ENCODE measurements at regions not wholly inside any gene's neighbourhood (a gene's known extent, or its start where the extent isn't known, plus 50 kb on each side); places are given as distances from the start of the nearest gene placed in this dataset.

GRCh38 chr2:217510771-217511291 lies 492.0 kb downstream of the TNS1 start:
- Mint-ChIP-seq H3K4me3 (peak overlapping the region; percentile 37; the same call in 1 of the 2 replicates), H3K4me1 (ENCODE audit: low read depth) (peaks cover 44% of the 10 kb centered on the region), H3K36me3 (ENCODE audit: low read depth) (no peaks in the 10 kb centered on the region), H3K27ac (peak overlapping the region; percentile 80), H3K9me3 (no peaks in the 10 kb centered on the region), H3K27me3 (ENCODE audit: insufficient read depth) (no peaks in the 10 kb centered on the region)
- peak; percentile 84 for DNase-seq
- peak; percentile 85 for TF ChIP-seq CTCF (IDR thresholded peaks at IDR 0.05)

- no peak overlapping the region for H3K4me3 Mint-ChIP-seq
- no peaks in the 10 kb centered on the region for H3K27me3 Mint-ChIP-seq (ENCODE audit: insufficient read depth)
- H3K4me1 Mint-ChIP-seq (ENCODE audit: low read depth), result peaks cover 13% of the 10 kb centered on the region
- no peak for TF ChIP-seq CTCF (IDR thresholded peaks at IDR 0.05)
- no peak overlapping the region for H3K27ac Mint-ChIP-seq
- H3K9me3 Mint-ChIP-seq, result no peaks in the 10 kb centered on the region
- no peak for DNase-seq
- no peaks in the 10 kb centered on the region for H3K36me3 Mint-ChIP-seq (ENCODE audit: low read depth)
These were observed 497.5 kb downstream of the TNS1 start for GRCh38 chr2:217505303-217505702.

- H3K36me3 Mint-ChIP-seq (ENCODE audit: low read depth), result no peaks in the 10 kb centered on the region
- H3K4me3 Mint-ChIP-seq, result no peak overlapping the region
- no peaks in the 10 kb centered on the region for H3K4me1 Mint-ChIP-seq (ENCODE audit: low read depth)
- no peaks in the 10 kb centered on the region for H3K9me3 Mint-ChIP-seq
- DNase-seq, result no peak
- no peak for TF ChIP-seq CTCF (IDR thresholded peaks at IDR 0.05)
- H3K27ac Mint-ChIP-seq, result no peak overlapping the region
- no peaks in the 10 kb centered on the region for H3K27me3 Mint-ChIP-seq (ENCODE audit: insufficient read depth)
These were observed 500.9 kb downstream of the TNS1 start for GRCh38 chr2:217501887-217502286.

- no peak for TF ChIP-seq CTCF (IDR thresholded peaks at IDR 0.05)
- no peak for DNase-seq
- no peak overlapping the region for H3K27ac Mint-ChIP-seq
- no peaks in the 10 kb centered on the region; the same call in 1 of the 2 replicates for H3K36me3 Mint-ChIP-seq (ENCODE audit: low read depth)
- H3K9me3 Mint-ChIP-seq, result 0 out of 2 replicates have a peak, but pooled peaks cover 6% of the 10 kb centered on the region
- no peaks in the 10 kb centered on the region for H3K4me1 Mint-ChIP-seq (ENCODE audit: low read depth)
- 0 out of 2 replicates have a peak, but pooled peaks cover 1% of the 10 kb centered on the region for H3K27me3 Mint-ChIP-seq (ENCODE audit: insufficient read depth)
- no peak overlapping the region for H3K4me3 Mint-ChIP-seq
These were observed 504.9 kb downstream of the TNS1 start for GRCh38 chr2:217497843-217498377.

GRCh38 chr2:217494557-217494956 lies 508.2 kb downstream of the TNS1 start:
- H3K4me1 Mint-ChIP-seq (ENCODE audit: low read depth), result no peaks in the 10 kb centered on the region
- no peak for TF ChIP-seq CTCF (IDR thresholded peaks at IDR 0.05)
- H3K4me3 Mint-ChIP-seq, result no peak overlapping the region
- 0 out of 2 replicates have a peak, but pooled peaks cover 6% of the 10 kb centered on the region for H3K9me3 Mint-ChIP-seq
- H3K27ac Mint-ChIP-seq, result no peak overlapping the region
- no peaks in the 10 kb centered on the region; the same call in 1 of the 2 replicates for H3K36me3 Mint-ChIP-seq (ENCODE audit: low read depth)
- peaks cover 5% of the 10 kb centered on the region for H3K27me3 Mint-ChIP-seq (ENCODE audit: insufficient read depth)
- no peak for DNase-seq

Data from HFFc6 (cell line).